Parathyroid adenoma (tissue), 2 donors: ENCODE measurements at regions not wholly inside any gene's neighbourhood (a gene's known extent, or its start where the extent isn't known, plus 50 kb on each side); places are given as distances from the start of the nearest gene placed in this dataset.

Source experiments
- H2AFZ ChIP-seq: fragments of 300-600 bp; sonication (generic); one replicate; pipeline ENCODE4 v1.7.0; 2017; ENCODE audit warnings: antibody characterized with exemption, mild to moderate bottlenecking
- H3K27ac ChIP-seq: fragments of 300-600 bp; sonication (generic); one replicate; pipeline ENCODE4 v1.7.0; 2017
- H3K27me3 ChIP-seq: fragments of 300-600 bp; sonication (generic); one replicate; pipeline ENCODE4 v1.7.0; 2017; ENCODE audit warnings: low read length; ENCODE audit not compliant: control insufficient read depth, insufficient read depth
- H3K36me3 ChIP-seq: fragments of 300-600 bp; sonication (generic); one replicate; pipeline ENCODE4 v1.7.0; 2017; ENCODE audit warnings: low read length; ENCODE audit not compliant: control insufficient read depth, insufficient read depth
- H3K4me1 ChIP-seq: fragments of 300-600 bp; sonication (generic); one replicate; pipeline ENCODE4 v1.7.0; 2017; ENCODE audit warnings: control low read depth
- H3K4me2 ChIP-seq: fragments of 300-600 bp; sonication (generic); one replicate; pipeline ENCODE4 v1.7.0; 2017; ENCODE audit warnings: low read length
- H3K4me3 ChIP-seq: fragments of 300-600 bp; sonication (generic); one replicate; pipeline ENCODE4 v1.7.0; 2017; ENCODE audit warnings: low read depth, low read length
- H3K79me2 ChIP-seq: fragments of 300-600 bp; sonication (generic); one replicate; pipeline ENCODE4 v1.7.0; 2017; ENCODE audit warnings: control low read depth
- H3K9ac ChIP-seq: fragments of 300-600 bp; sonication (generic); one replicate; pipeline ENCODE4 v1.7.0; 2017; ENCODE audit warnings: mild to moderate bottlenecking
- H3K9me3 ChIP-seq: fragments of 300-600 bp; sonication (generic); one replicate; pipeline ENCODE4 v1.7.0; 2017; ENCODE audit warnings: low read length; ENCODE audit not compliant: control insufficient read depth
- TF ChIP-seq, protein P1 (sequence below): fragments of 300-600 bp; sonication (generic); IDR thresholded peaks from one replicate; pipeline ENCODE4 v1.7.0; 2017; ENCODE audit warnings: antibody characterized with exemption, mild to moderate bottlenecking
- donor health status: primary hyperparathyroidism.

GRCh38 chr5:143606043-143606752 is 202.7 kb upstream of the NR3C1 start:
- Histone ChIP-seq H3K9ac (no peak overlapping the region), H3K4me3 (no peak overlapping the region), H3K36me3 (no peaks in the 10 kb centered on the region), H3K9me3 (no peaks in the 10 kb centered on the region), H3K27me3 (no peaks in the 10 kb centered on the region), H3K4me2 (no peak overlapping the region), H3K4me1 (no peaks in the 10 kb centered on the region), H2AFZ (no peak overlapping the region), H3K79me2 (no peaks in the 10 kb centered on the region), H3K27ac (no peak overlapping the region)
- TF ChIP-seq, protein P1, sequence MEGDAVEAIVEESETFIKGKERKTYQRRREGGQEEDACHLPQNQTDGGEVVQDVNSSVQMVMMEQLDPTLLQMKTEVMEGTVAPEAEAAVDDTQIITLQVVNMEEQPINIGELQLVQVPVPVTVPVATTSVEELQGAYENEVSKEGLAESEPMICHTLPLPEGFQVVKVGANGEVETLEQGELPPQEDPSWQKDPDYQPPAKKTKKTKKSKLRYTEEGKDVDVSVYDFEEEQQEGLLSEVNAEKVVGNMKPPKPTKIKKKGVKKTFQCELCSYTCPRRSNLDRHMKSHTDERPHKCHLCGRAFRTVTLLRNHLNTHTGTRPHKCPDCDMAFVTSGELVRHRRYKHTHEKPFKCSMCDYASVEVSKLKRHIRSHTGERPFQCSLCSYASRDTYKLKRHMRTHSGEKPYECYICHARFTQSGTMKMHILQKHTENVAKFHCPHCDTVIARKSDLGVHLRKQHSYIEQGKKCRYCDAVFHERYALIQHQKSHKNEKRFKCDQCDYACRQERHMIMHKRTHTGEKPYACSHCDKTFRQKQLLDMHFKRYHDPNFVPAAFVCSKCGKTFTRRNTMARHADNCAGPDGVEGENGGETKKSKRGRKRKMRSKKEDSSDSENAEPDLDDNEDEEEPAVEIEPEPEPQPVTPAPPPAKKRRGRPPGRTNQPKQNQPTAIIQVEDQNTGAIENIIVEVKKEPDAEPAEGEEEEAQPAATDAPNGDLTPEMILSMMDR: no peak

GRCh38 chr5:143605403-143606005 is 202.0 kb upstream of the NR3C1 start:
- Histone ChIP-seq H3K4me2 (no peak overlapping the region), H3K4me1 (no peaks in the 10 kb centered on the region), H3K4me3 (no peak overlapping the region), H2AFZ (no peak overlapping the region), H3K79me2 (no peaks in the 10 kb centered on the region), H3K36me3 (no peaks in the 10 kb centered on the region), H3K9ac (no peak overlapping the region), H3K27ac (no peak overlapping the region), H3K27me3 (no peaks in the 10 kb centered on the region), H3K9me3 (no peaks in the 10 kb centered on the region)
- TF ChIP-seq, protein P1: no peak

DNA sequence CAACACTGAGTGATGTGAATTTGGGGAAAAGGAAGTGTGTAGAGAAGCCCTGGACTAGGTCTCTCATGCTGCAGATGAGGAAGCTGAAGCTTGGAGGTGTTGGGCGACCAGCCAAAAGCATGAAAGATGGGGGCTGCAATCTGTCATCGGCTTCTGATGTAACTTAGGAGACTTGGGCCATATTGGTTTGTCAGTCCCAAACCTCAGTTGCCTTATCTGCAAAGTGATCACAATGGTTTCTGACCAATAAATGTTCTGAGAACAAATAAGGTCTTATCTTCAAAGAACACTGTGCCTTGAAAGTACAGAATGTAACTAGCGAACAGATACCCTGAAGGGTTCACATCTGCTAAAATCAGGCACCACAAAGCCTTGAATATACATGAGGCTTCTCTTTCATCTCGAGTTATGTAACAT is 198.4 kb upstream of the NR3C1 start:
- H3K4me3 ChIP-seq: no peak overlapping the region
- no peaks in the 10 kb centered on the region for H3K79me2 ChIP-seq
- H3K4me1 ChIP-seq: no peaks in the 10 kb centered on the region
- H3K27ac ChIP-seq: no peak overlapping the region
- no peaks in the 10 kb centered on the region for H3K27me3 ChIP-seq
- TF ChIP-seq, protein P1: no peak
- no peaks in the 10 kb centered on the region for H3K9me3 ChIP-seq
- H3K4me2 ChIP-seq: no peak overlapping the region
- no peaks in the 10 kb centered on the region for H3K36me3 ChIP-seq
- H3K9ac ChIP-seq: no peak overlapping the region
- no peak overlapping the region for H2AFZ ChIP-seq

GRCh38 chr5:143601357-143601756 is 197.9 kb upstream of the NR3C1 start:
- Histone ChIP-seq H3K79me2 (no peaks in the 10 kb centered on the region), H2AFZ (no peak overlapping the region), H3K9ac (no peak overlapping the region), H3K36me3 (no peaks in the 10 kb centered on the region), H3K4me1 (no peaks in the 10 kb centered on the region), H3K4me2 (no peak overlapping the region), H3K4me3 (no peak overlapping the region), H3K9me3 (no peaks in the 10 kb centered on the region), H3K27me3 (no peaks in the 10 kb centered on the region), H3K27ac (no peak overlapping the region)
- TF ChIP-seq, protein P1: no peak
